HL-60/S4 (cell line): ENCODE measurements at regions not wholly inside any gene's neighbourhood (a gene's known extent, or its start where the extent isn't known, plus 50 kb on each side); places are given as distances from the start of the nearest gene placed in this dataset.

Experiments used
- in situ Hi-C: fragments of 300-500 bp; cut with MboI; formaldehyde crosslinking; loops from 2 replicates; pipeline ENCODE4 v1.14.3; 2022; ENCODE audit warnings: low sequenced_read_pairs

DNA sequence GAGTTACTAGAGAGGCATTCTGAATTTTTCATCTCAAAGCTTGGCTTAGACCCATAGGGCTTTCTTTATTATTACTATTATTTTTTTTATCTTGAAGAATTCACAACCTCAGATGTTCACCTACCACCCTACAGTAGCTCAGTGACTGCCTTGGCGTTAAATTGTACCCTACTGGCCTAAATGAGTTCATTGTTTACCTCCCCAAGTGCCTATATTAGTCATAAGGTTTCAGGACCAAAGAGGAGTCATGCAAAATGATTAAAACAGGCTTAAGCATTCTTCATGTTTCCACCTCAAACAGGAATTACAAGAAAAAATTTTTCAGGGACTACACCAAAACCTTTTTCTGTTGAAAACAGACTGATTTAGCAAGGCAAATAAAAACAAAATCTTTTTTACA is 751.5 kb downstream of the SQOR start:
- in situ Hi-C loops = no loop called here

DNA sequence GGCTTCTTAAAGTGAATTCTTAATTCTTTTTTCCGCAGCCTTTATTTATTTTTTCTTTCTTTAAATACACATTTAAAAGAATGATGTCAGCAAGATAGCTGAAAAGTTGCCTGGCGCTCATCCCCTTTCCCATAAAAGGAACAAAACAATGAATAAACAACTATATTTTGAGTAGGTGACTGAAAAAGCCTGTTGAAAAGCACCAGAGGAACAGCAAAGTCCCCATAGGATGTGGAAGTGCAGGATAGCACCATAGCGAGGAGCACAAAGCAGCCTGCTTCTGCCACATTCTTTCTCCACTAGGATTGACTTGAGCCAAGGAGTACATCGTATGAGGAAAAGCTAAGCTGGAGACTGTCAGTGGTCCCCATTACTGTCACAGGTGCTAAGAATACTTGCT is 754.9 kb downstream of the SQOR start:
- in situ Hi-C loops = no loop called here

- in situ Hi-C loops = no loop called here
Observed at GRCh38 chr15:46394463-46394862, 759.6 kb downstream of the SQOR start.

DNA sequence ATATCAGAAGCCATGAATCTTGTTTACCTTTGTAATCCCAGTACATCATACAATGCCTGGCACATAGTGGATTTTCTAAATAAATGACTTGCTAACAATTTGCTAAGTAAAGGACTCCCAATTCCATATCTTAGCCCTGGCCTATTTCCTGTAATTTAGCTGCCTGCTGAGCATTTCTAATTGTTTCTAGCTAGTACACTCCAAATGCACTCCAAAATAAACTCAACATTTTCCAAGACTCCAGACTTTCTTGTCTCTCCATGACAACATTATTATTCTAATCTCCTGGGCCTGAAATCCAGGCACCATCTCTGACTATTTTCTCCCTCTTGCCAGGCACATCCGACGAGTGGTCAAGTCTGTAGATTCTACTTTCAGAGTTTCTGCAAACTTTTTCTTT is 773.5 kb downstream of the SQOR start:
- in situ Hi-C loops = no loop called here

DNA sequence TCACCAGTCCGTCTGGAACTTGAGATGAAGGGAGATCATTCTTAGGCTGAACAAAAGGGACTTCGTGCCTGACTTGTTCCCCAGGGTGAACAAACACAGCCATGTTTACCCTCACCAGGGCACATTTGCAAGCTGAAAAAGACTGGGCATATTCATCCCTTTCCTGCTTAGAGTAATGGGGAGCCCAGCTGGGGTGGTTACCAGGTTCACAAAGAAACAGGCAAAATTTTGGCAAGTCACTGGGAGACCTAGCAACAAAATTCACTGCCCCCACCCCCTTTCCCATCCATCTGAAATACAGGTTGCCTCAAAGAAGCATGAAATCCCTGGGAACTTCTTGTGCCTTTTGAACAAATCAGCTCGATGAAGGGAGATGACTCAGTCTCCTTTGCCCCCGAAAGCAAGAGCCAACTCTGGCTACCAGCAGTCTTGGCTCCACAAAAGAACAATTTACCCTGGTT is 775.0 kb downstream of the SQOR start:
- in situ Hi-C loops = no loop called here

DNA sequence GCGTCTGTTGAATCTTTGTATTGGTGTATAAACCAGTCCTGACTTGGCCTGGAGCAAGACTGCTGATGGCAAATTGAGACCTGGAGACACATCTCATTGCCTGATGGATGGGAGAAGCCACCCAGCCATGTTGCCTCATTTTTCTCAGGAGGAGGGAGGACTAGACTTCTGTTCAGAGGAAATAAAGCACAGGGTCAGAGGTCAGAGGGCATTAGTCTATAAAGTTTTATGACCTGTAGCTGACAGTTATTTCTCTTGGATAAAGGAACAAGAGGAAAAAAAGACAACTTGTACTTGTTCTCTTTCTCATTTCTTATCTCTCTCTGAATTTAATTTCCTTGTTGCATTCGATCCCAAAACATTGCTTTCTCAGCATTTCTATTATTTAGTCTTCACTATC is 775.9 kb downstream of the SQOR start:
- in situ Hi-C loops = no loop called here

DNA sequence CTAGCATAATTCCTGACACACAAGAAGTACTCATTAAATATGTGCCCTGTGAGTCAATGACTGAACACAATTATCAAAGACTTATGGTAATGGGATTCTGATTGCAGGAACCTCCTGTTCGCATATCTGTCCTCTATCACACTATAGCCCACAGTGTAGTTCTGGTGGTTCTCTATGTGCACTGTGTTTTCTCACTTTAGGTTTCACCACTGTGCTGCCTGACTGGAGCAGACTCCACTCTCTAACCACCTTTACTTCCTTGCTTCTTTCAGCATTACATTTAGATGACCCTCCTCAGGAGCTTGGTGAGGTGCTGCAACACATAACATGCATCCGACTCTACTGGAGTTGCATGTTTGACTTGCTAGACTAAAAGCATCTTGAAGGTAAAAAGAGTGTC is 777.1 kb downstream of the SQOR start:
- in situ Hi-C loops = no loop called here

DNA sequence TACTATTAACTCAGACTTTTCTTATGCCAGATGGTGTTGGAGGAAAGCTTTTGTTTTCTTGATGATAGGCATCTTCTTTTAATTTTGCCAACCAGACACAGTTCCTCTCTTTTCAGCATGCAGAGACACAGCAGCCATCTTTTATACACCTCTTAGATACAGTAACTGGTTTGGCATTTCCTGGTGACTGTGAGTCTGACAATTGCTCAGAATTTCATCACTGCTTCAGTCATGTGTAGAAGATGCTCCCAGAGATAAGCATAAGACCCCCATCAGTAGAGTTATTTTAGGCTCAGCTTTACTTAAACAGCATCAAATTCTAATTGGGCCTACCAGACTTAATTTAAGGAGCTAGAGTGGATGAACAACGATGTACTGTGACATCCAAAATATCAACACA is 779.0 kb downstream of the SQOR start:
- in situ Hi-C loops = no loop called here

DNA sequence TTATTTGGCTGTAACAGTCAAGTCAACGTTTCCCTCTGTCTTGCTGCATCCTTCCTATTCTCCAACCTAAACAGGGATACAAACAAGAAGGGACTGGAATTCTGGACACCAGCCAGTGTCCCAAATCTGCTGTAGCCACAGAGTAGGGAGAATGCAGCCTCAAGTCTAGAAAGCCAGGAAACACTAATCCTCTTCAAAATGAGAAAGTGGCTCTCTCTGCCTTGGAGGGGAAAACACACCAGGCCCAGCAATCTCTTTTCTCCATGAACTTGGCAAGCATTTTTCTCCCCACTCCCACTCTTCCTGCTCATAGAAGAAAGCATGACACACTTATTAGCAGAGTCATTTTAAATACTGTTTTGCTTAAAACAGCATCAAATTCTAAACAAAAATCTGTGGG is 781.7 kb downstream of the SQOR start:
- in situ Hi-C loops = no loop called here

DNA sequence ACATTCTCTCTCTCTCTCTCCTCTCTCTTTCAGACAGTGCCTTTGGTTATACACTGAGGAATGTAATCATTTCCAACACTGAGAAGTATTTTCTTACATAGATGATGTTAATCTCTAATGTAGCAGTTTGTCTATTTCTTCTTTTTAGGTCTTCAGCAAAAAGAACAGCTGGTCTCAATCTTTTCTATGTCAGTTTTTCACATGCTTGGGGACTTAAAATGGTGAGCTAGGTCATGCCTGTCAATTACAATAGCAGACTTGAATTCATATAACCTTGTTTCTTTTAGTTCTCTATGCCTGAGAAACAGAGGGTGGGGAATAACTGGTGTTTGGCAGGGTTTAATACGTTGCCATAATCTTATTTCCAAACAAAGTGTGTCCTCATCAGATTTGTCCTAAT is 786.2 kb downstream of the SQOR start:
- in situ Hi-C loops = no loop called here

DNA sequence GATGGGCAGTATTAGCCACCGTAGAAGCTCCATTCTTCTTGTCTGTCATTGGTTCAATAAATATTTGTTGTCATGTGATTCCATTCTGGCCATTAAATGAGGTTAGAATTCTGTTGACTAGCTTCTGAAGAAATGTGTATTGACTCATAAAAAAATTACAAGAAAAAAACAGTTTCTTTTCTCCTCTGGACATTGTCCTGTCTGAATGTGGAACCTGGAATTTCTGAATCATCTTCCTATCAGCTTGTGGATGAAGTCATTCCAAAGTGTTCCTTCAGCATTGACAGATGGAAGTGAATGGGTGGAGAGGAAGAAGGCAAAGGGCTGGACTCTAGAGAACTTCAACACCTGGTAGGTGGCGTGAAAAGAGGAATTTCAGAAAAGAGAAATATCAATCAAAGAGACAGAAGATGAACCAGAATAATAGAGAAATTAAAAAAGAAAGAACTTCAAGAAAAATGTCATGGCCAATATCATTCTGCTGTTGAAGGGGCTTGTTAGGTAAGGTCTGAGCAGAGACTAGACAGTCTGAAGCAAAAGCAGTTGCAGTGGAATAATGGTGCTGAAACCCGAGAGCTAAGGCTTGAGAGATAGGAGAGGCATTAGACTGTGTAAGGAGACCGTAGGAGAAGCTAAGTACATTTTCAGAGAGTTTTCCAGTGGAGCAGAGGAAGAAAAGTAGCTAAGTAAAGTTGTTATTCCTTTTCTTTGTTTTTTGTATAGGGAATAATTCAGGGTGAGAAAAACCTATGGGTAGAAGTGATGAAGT is 806.6 kb downstream of the SQOR start:
- in situ Hi-C loops = no loop called here

DNA sequence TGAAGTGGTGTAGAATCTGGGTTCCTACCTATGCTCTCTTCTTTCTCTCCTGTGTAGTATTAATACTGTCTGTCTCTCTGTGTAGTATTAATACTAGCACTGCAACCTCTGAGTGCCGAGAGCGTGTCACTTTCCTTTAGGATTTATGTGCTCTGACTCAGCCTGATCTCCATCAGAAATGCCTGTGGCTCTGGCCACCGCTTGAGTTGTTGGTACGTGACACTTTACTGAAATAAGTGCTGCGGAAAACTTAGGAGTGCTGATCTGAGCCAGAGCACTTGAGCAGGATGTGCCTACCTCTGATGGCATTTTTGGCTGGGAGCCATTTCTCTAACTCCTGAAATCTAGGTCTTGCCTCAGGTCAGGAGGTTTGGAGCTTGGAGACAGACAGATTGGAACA is 807.4 kb downstream of the SQOR start:
- in situ Hi-C loops = no loop called here

GRCh38 chr15:46442901-46443590 is 808.2 kb downstream of the SQOR start:
- in situ Hi-C loops = no loop called here

DNA sequence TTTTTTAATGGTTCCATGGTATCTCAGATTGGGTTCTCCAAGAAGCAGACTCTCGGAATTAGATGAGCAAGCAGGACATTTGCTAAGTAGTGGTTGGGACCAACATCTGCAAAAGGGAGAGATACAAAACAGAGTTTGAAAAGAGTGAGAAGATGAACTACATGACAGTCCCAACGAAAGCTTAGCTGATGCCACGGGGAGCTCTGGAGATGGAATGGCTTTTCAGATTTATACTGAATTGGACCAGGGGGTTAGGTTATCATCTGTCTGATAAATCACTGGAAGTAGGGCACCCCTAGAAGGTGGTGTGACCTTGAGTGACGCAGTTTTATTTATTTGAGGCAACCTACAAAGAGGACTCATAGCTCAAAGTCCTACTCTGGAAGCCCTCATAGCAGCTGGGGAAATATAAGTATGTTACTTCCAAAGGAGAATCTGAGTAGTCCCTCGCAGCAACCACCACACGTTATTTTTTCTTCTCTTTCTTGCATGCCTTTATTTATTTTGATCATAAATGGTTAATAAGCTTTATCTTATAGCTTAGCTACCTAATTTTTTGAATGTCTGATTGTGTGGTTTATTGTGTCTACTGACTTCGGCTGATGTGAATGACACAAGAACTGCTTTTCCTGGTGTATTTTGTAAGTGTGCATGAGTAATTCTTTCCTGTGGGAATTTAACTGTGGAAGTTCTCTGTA is 815.4 kb downstream of the SQOR start:
- in situ Hi-C loops = no loop called here

GRCh38 chr15:46450810-46451182 is 816.0 kb downstream of the SQOR start:
- in situ Hi-C loops = no loop called here

GRCh38 chr15:46452297-46452820 is 817.5 kb downstream of the SQOR start:
- in situ Hi-C loops = no loop called here

DNA sequence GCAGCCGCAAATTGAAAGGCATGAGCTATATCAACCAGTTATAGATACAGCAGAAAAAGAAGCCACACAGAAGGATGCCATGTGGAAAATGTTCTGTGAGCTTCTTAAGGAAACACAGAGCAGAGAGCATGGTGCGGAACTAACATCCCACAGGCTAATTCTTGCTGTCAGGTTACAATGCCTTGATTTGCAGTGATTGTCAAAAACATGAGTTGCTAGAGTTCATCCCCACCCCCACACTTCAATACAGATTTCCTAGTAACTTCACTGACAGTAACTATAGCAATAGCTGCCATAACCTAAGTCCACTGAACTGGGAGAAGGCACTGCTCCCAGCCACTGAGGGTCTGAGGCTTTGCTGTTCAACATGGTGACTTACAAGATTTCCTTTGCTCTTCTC is 821.6 kb downstream of the SQOR start:
- in situ Hi-C loops = no loop called here

DNA sequence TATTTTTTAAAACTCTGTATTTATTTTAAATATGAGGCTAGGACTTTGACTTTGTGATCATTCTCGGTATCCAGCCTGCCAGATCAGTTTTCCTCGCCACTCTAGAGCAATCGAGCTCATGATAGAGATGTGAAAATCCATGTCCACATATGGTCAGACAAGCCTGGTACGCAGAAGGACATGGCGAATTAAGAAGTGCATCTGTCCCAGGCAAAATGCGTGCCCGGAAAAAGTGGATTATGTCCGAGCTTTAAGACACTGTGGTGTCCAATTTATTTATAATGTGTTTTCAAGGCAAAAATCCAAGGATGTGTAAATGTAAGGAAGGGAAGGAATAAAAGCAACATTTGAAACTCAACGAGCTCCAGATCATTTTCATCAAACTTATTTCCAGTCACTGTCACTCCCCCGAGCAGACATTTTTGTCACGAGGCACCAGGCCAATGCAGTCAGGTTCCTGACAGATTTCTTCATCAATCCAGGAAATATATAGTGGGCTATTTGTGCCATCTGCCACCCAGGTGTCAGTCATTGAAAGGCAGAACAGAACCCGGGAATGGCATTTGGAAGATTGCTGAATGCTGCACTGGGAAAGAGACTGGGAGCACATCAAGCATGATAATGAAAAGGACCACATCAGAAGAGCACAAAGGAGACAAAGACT is 825.7 kb downstream of the SQOR start:
- in situ Hi-C loops = no loop called here

GRCh38 chr15:46461416-46461815 is 826.6 kb downstream of the SQOR start:
- in situ Hi-C loops = no loop called here

- in situ Hi-C loops = no loop called here
Observed at GRCh38 chr15:46467041-46467440, 832.2 kb downstream of the SQOR start.

DNA sequence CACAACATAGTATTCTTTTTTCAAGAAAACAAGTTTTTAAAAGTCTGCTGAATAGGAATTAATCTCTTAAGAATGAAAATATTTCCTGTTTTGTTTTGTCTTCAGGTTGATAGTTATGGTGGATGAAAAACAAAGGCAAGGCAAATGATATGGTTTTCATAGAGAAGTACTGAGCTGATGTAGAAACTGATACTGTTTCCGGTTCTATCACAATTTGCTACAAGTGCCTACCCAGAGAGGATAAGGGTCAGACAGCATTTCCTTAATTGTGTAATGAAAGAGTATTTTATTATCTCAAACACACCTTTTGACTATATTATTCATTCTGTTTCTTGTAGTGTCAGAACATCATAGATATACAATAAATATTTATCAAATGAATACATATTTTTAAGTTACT is 836.3 kb downstream of the SQOR start:
- in situ Hi-C loops = no loop called here
